Transverse colon (tissue), 4 donors: ENCODE measurements at regions not wholly inside any gene's neighbourhood (a gene's known extent, or its start where the extent isn't known, plus 50 kb on each side); places are given as distances from the start of the nearest gene placed in this dataset.
"Not testable (repeated sequence)": the region's sequence is repeated elsewhere in the genome, so short reads cannot be mapped to it uniquely, and the experiment has no call there.

ENCODE experiments used
- CTCF ChIP-seq, 5 experiments: fragments of 200-600 bp in 3 of 5; fragments of 450-650 bp in 2 of 5; sonication (generic) in 3 of 5; IDR thresholded peaks; 1 replicate in 2 of 5; 2 replicates in 3 of 5; pipeline ENCODE4 v1.5.1; 2016 to 2017; ENCODE audit warnings: antibody characterized with exemption in 5 of 5, inconsistent platforms in 3 of 5, mild to moderate bottlenecking in 2 of 5, moderate library complexity in 1 of 5
- POLR2A ChIP-seq: fragments of 450-650 bp; IDR thresholded peaks from one replicate; pipeline ENCODE4 v1.6.1; 2016; ENCODE audit warnings: antibody characterized with exemption, mild to moderate bottlenecking, moderate library complexity
- POLR2AphosphoS5 ChIP-seq, 3 donors: sonication (generic); formaldehyde crosslinking; IDR thresholded peaks; one replicate each; pipeline ENCODE4 v1.6.1; 2016; ENCODE audit warnings: antibody characterized with exemption in 3 of 3

- TF ChIP-seq CTCF (IDR thresholded peaks at IDR 0.05); POLR2A; POLR2AphosphoS5 (IDR thresholded peaks at IDR 0.05): not testable (repeated sequence)
These were observed 61.4 kb upstream of the SULF2 start for GRCh38 chr20:47846651-47847050.
